Panc1 (cell line): ENCODE measurements at regions not wholly inside any gene's neighbourhood (a gene's known extent, or its start where the extent isn't known, plus 50 kb on each side); places are given as distances from the start of the nearest gene placed in this dataset.
A peak's percentile ranks its signal among the peaks of the same experiment; 100 is the strongest.

Experiments used
- ATAC-seq: fragments of 200-7000 bp; cut with Tn5 transposase; 2 replicates; pipeline ENCODE4 v1.9.1; 2020; ENCODE audit warnings: mild to moderate bottlenecking, moderate library complexity
- BruUV-seq: library from RNA; stranded (reverse); fragments of 400-500 nt; replicated peaks from 2 replicates; lab custom pipeline; 2021; lab: Mats Ljungman, UMichigan
- CTCF ChIA-PET: fragments of 300-600 bp; sonication (Branson Sonifier 250); formaldehyde crosslinking; loops from one replicate; lab custom pipeline; 2022; ENCODE audit warnings: antibody characterized with exemption; lab: Charles Lee
- POLR2A ChIA-PET: fragments of 300-600 bp; sonication (Branson Sonifier 250); formaldehyde crosslinking; loops from one replicate; lab custom pipeline; 2022; ENCODE audit warnings: antibody characterized with exemption; lab: Charles Lee
- DNase-seq: peaks from one replicate; pipeline ENCODE4 v3.0.0-alpha.2; 2010; ENCODE audit warnings: low read depth, low spot score
- H3K27ac ChIP-seq: 2 replicates; pipeline ENCODE4 v1.5.1; 2011; ENCODE audit warnings: mild to moderate bottlenecking, low read length, inconsistent platforms
- H3K27me3 ChIP-seq: fragments of 200-500 bp; sonication (Bioruptor generic); 2 replicates; pipeline ENCODE4 v1.6.0; 2014; ENCODE audit warnings: low read length, inconsistent platforms; ENCODE audit not compliant: control insufficient read depth, insufficient read depth
- H3K36me3 ChIP-seq: fragments of 200-500 bp; sonication (Bioruptor generic); 2 replicates; pipeline ENCODE4 v1.5.1; 2014; ENCODE audit warnings: inconsistent platforms, mild to moderate bottlenecking, low read length, moderate library complexity; ENCODE audit not compliant: control insufficient read depth, insufficient read depth
- H3K4me1 ChIP-seq: 2 replicates; pipeline ENCODE4 v1.5.1; 2011; ENCODE audit warnings: inconsistent platforms, mild to moderate bottlenecking, low read length, moderate library complexity; ENCODE audit not compliant: control insufficient read depth, insufficient read depth
- H3K4me3 ChIP-seq, 2 experiments: 2 replicates each; pipeline ENCODE4 v1.5.1; 2011 to 2012; ENCODE audit warnings: low read depth in 2 of 2, low read length in 2 of 2, mild to moderate bottlenecking in 2 of 2, inconsistent platforms in 1 of 2, moderate library complexity in 1 of 2
- H3K9me3 ChIP-seq: fragments of 200-500 bp; sonication (Bioruptor generic); 2 replicates; pipeline ENCODE4 v1.5.1; 2014; ENCODE audit warnings: low read depth, mild to moderate bottlenecking, inconsistent platforms, low read length, moderate library complexity; ENCODE audit not compliant: control insufficient read depth, insufficient read depth
- CTCF ChIP-seq: fragments of 450-650 bp; IDR thresholded peaks from 2 replicates; pipeline ENCODE4 v1.5.1; 2017; ENCODE audit warnings: mild to moderate bottlenecking
- POLR2AphosphoS5 ChIP-seq: IDR thresholded peaks from 2 replicates; pipeline ENCODE4 v1.6.1; 2012; ENCODE audit warnings: mild to moderate bottlenecking, low read depth, low read length, moderate library complexity
- REST ChIP-seq, 2 experiments: IDR thresholded peaks; 2 replicates each; pipeline ENCODE4 v1.6.1; 2011 to 2012; ENCODE audit warnings: low read depth in 2 of 2, control low read depth in 1 of 2, low read length in 1 of 2, mild to moderate bottlenecking in 1 of 2, moderate library complexity in 1 of 2; ENCODE audit not compliant: insufficient read depth in 1 of 2
- SIN3A ChIP-seq: IDR thresholded peaks from 2 replicates; pipeline ENCODE4 v1.6.1; 2012; ENCODE audit warnings: low read depth, mild to moderate bottlenecking, low read length, moderate library complexity, borderline replicate concordance; ENCODE audit not compliant: insufficient read depth
- TCF7L2 ChIP-seq: IDR thresholded peaks from 2 replicates; pipeline ENCODE4 v1.6.1; 2011; ENCODE audit warnings: mild to moderate bottlenecking, low read depth, low read length, inconsistent platforms
- in situ Hi-C: cut with HindIII; loops from 2 replicates; pipeline ENCODE4 v1.10.0; 2016; ENCODE audit warnings: low sequenced_read_pairs, low pct_unique_long_range_greater_than_20kb
- intact Hi-C: fragments of 100-400 bp; cut with micrococcal nuclease; formaldehyde crosslinking; loops from one replicate; pipeline ENCODE4 v1.10.0; 2022; ENCODE audit not compliant: unreplicated experiment

- in situ Hi-C loops (no loop called here), intact Hi-C loops (no loop called here)
- no peak for ATAC-seq
- BruUV-seq = TSS peak; percentile 37
- TF ChIP-seq SIN3A (no peak), POLR2AphosphoS5 (no peak), TCF7L2 (no peak), CTCF (no peak), REST (IDR thresholded peaks at IDR 0.05; ENCODE audit: insufficient read depth in 1 of 2, low read depth in 2 of 2, low read length in 1 of 2) (no peak)
- Histone ChIP-seq H3K36me3 (no peaks in the 10 kb centered on the region), H3K4me1 (peaks cover 2% of the 10 kb centered on the region; the same call in 1 of the 2 replicates), H3K27me3 (no peaks in the 10 kb centered on the region), H3K4me3 (no peak overlapping the region), H3K9me3 (no peaks in the 10 kb centered on the region), H3K27ac (no peak overlapping the region)
- POLR2A ChIA-PET = no interaction called here
- CTCF ChIA-PET = interaction anchor here (0.6 kb wide), 1 partner anchor 68 kb away, joined by 5 read pairs; no protein-coding TSS in a partner anchor
- no peak for DNase-seq
Observed at GRCh38 chr22:42327462-42328129, 57.1 kb upstream of the TCF20 start.

DNA sequence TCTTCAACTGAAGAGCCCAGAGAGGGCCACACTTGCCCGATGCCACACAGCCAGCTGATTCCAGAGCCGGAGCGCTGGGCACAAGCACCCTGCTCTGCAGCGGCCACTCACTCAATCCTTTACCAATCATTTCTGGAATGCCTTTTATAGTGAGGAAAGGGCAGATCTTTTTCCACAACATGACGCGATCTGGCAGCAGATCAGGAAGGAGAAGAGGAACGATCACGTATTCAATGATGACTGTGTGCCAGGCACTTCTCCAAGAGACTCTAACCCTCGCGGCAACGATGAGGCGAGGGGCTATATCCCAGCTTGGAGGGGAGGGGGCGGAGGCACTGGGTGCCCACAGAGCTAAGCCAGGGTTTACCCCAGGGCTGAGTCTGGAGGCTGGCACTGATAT, 56.3 kb upstream of the TCF20 start:
- Histone ChIP-seq H3K4me1 (0 out of 2 replicates have a peak, but pooled peaks cover 2% of the 10 kb centered on the region), H3K27me3 (no peaks in the 10 kb centered on the region), H3K27ac (no peak overlapping the region), H3K4me3 (no peak overlapping the region), H3K36me3 (no peaks in the 10 kb centered on the region), H3K9me3 (no peaks in the 10 kb centered on the region)
- no TSS peak for BruUV-seq
- ChIA-PET CTCF (no interaction called here), POLR2A (no interaction called here)
- in situ Hi-C loops (no loop called here), intact Hi-C loops (no loop called here)
- ATAC-seq (no peak), DNase-seq (no peak)
- TF ChIP-seq TCF7L2 = no peak
- TF ChIP-seq REST (IDR thresholded peaks at IDR 0.05; ENCODE audit: insufficient read depth in 1 of 2, low read depth in 2 of 2, low read length in 1 of 2) = no peak
- TF ChIP-seq POLR2AphosphoS5 = no peak
- TF ChIP-seq SIN3A = no peak
- no peak for TF ChIP-seq CTCF
